Naive thymus-derived CD4-positive, alpha-beta T cell (primary cell): ENCODE measurements at regions not wholly inside any gene's neighbourhood (a gene's known extent, or its start where the extent isn't known, plus 50 kb on each side); places are given as distances from the start of the nearest gene placed in this dataset.

ENCODE experiments used
- ATAC-seq: fragments of 150-1000 bp; cut with Tn5 transposase; 2 replicates; pipeline ENCODE4 v1.10.0; 2021; ENCODE audit warnings: mild to moderate bottlenecking, moderate library complexity
- CTCF ChIA-PET: fragments of 350-600 bp; sonication (Branson Sonifier 250); formaldehyde crosslinking; loops from one replicate; lab custom pipeline; 2021; ENCODE audit warnings: antibody characterized with exemption; lab: Charles Lee
- POLR2A ChIA-PET: fragments of 350-600 bp; sonication (Branson Sonifier 250); formaldehyde crosslinking; loops from one replicate; lab custom pipeline; 2021; ENCODE audit warnings: antibody characterized with exemption, inconsistent platforms; lab: Charles Lee
- DNase-seq, 9 donors: peaks; one replicate each; pipeline versions ENCODE4 v3.0.0 to v3.0.0-alpha.2; 2020 to 2022; ENCODE audit warnings: mixed read lengths in 1 of 9
- H3K27ac ChIP-seq: one replicate; pipeline ENCODE4 v1.7.0; 2013; ENCODE audit warnings: mild to moderate bottlenecking, low read depth, low read length, moderate library complexity
- H3K27me3 ChIP-seq, 2 donors: one replicate each; pipeline ENCODE4 v1.7.0; 2013; ENCODE audit warnings: low read length in 2 of 2, mild to moderate bottlenecking in 2 of 2, moderate library complexity in 2 of 2; ENCODE audit not compliant: control insufficient read depth in 2 of 2, insufficient read depth in 2 of 2
- H3K36me3 ChIP-seq, 3 experiments: 1 replicate in 2 of 3; 2 replicates in 1 of 3; pipeline ENCODE4 v1.7.0; 2013; ENCODE audit warnings: low read length in 3 of 3, mild to moderate bottlenecking in 3 of 3, moderate library complexity in 1 of 3; ENCODE audit not compliant: insufficient read depth in 3 of 3, control insufficient read depth in 2 of 3
- H3K4me1 ChIP-seq, 2 donors: one replicate each; pipeline ENCODE4 v1.7.0; 2013; ENCODE audit warnings: low read length in 2 of 2, mild to moderate bottlenecking in 2 of 2, moderate library complexity in 1 of 2; ENCODE audit not compliant: control insufficient read depth in 2 of 2, insufficient read depth in 2 of 2
- H3K4me3 ChIP-seq: 2 replicates; pipeline ENCODE4 v1.7.0; 2013; ENCODE audit warnings: mild to moderate bottlenecking, low read length
- H3K9me3 ChIP-seq, 3 experiments: 1 replicate in 2 of 3; 2 replicates in 1 of 3; pipeline ENCODE4 v1.7.0; 2013; ENCODE audit warnings: low read length in 3 of 3; ENCODE audit not compliant: control insufficient read depth in 2 of 3
- H3K27ac Mint-ChIP-seq, 9 donors: one replicate each; pipeline ENCODE4 v1.8.0; 2020 to 2022; ENCODE audit warnings: mixed read lengths in 9 of 9, mild to moderate bottlenecking in 8 of 9, moderate library complexity in 5 of 9, inconsistent platforms in 2 of 9
- H3K27me3 Mint-ChIP-seq, 5 donors: one replicate each; pipeline ENCODE4 v1.8.0; 2021 to 2022; ENCODE audit warnings: mixed read lengths in 5 of 5, mild to moderate bottlenecking in 1 of 5
- H3K36me3 Mint-ChIP-seq, 5 donors: one replicate each; pipeline ENCODE4 v1.8.0; 2020 to 2022; ENCODE audit warnings: mixed read lengths in 5 of 5, mild to moderate bottlenecking in 3 of 5, inconsistent platforms in 1 of 5
- H3K4me1 Mint-ChIP-seq, 7 donors: one replicate each; pipeline ENCODE4 v1.8.0; 2020 to 2022; ENCODE audit warnings: mixed read lengths in 7 of 7, mild to moderate bottlenecking in 3 of 7, inconsistent platforms in 1 of 7
- H3K4me3 Mint-ChIP-seq, 10 donors: one replicate each; pipeline ENCODE4 v1.8.0; 2020 to 2022; ENCODE audit warnings: mild to moderate bottlenecking in 10 of 10, mixed read lengths in 10 of 10, moderate library complexity in 6 of 10, inconsistent platforms in 2 of 10
- H3K9me3 Mint-ChIP-seq, 11 donors: one replicate each; pipeline ENCODE4 v1.8.0; 2020 to 2022; ENCODE audit warnings: mixed read lengths in 11 of 11, mild to moderate bottlenecking in 4 of 11, inconsistent platforms in 1 of 11, moderate library complexity in 1 of 11
- intact Hi-C, 2 donors: fragments of 100-400 bp; cut with micrococcal nuclease; formaldehyde crosslinking; loops; one replicate each; pipeline ENCODE4 v1.15.1; 2023

GRCh38 chr6:4299476-4299875 is 164.1 kb upstream of the ECI2 start:
- ATAC-seq (no peak), DNase-seq (no peak)
- CTCF ChIA-PET: no interaction called here
- Mint-ChIP-seq H3K4me1 (no peaks in the 10 kb centered on the region), H3K36me3 (no peaks in the 10 kb centered on the region), H3K27ac (no peak overlapping the region), H3K27me3 (peaks cover 0 to 15% (median 3%) of the 10 kb centered on the region in 5 donors), H3K4me3 (no peak overlapping the region), H3K9me3 (peaks cover 0 to 8% (median 0%) of the 10 kb centered on the region in 11 donors)
- POLR2A ChIA-PET: no interaction called here
- no peak overlapping the region for H3K27ac ChIP-seq
- H3K4me1 ChIP-seq: no peaks in the 10 kb centered on the region
- no peaks in the 10 kb centered on the region for H3K9me3 ChIP-seq
- no peaks in the 10 kb centered on the region for H3K27me3 ChIP-seq
- H3K36me3 ChIP-seq: no peaks in the 10 kb centered on the region
- intact Hi-C loops: no loop called here
- H3K4me3 ChIP-seq: no peak overlapping the region

GRCh38 chr6:4297348-4297747 is 162.0 kb upstream of the ECI2 start:
- Histone ChIP-seq H3K4me1 (no peaks in the 10 kb centered on the region), H3K27ac (no peak overlapping the region), H3K27me3 (no peaks in the 10 kb centered on the region), H3K9me3 (no peaks in the 10 kb centered on the region), H3K36me3 (no peaks in the 10 kb centered on the region), H3K4me3 (no peak overlapping the region)
- Mint-ChIP-seq H3K27ac (no peak overlapping the region), H3K27me3 (peaks cover 0 to 6% (median 5%) of the 10 kb centered on the region in 5 donors), H3K4me3 (no peak overlapping the region), H3K4me1 (no peaks in the 10 kb centered on the region), H3K36me3 (no peaks in the 10 kb centered on the region), H3K9me3 (peaks cover 0 to 8% (median 0%) of the 10 kb centered on the region in 11 donors)
- no peak for ATAC-seq
- ChIA-PET CTCF (no interaction called here), POLR2A (no interaction called here)
- no peak for DNase-seq
- intact Hi-C loops: no loop called here

- ATAC-seq (no peak), DNase-seq (no peak)
- H3K36me3 ChIP-seq: no peaks in the 10 kb centered on the region
- no peaks in the 10 kb centered on the region for H3K36me3 Mint-ChIP-seq
- POLR2A ChIA-PET: no interaction called here
- no peaks in the 10 kb centered on the region for H3K27me3 ChIP-seq
- H3K27ac ChIP-seq: no peak overlapping the region
- intact Hi-C loops: no loop called here
- peaks cover 0 to 9% (median 5%) of the 10 kb centered on the region in 5 donors for H3K27me3 Mint-ChIP-seq
- H3K4me1 ChIP-seq: no peaks in the 10 kb centered on the region
- no peak overlapping the region for H3K27ac Mint-ChIP-seq
- no peak overlapping the region for H3K4me3 ChIP-seq
- no peaks in the 10 kb centered on the region for H3K4me1 Mint-ChIP-seq
- no peak overlapping the region for H3K4me3 Mint-ChIP-seq
- CTCF ChIA-PET: no interaction called here
- peaks cover 0 to 8% (median 0%) of the 10 kb centered on the region in 11 donors for H3K9me3 Mint-ChIP-seq
- no peaks in the 10 kb centered on the region for H3K9me3 ChIP-seq
These were observed 161.2 kb upstream of the ECI2 start for GRCh38 chr6:4296552-4296951.

DNA sequence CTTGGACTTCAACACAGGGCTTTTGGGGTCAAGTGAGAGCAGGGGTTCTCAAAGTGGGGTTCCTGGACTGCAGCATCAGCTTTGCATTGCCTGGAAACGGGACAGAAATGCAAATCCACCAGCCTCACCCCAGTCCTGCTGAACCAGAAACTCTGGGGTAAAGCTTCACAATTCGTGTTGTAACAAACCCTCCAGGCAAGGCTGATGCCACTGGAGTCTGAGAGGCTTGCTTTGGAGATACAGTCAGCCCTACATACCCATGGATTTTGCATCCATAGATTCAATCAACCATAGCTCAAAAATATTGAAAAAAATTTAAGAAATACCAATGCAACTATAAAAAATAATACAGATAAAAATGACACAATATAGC is 160.4 kb upstream of the ECI2 start:
- intact Hi-C loops: no loop called here
- CTCF ChIA-PET: interaction anchor here (0.7 kb wide), 1 partner anchor 576 kb away, joined by 3 read pairs; no protein-coding TSS in a partner anchor
- peaks cover 0 to 8% (median 0%) of the 10 kb centered on the region in 11 donors for H3K9me3 Mint-ChIP-seq

DNA sequence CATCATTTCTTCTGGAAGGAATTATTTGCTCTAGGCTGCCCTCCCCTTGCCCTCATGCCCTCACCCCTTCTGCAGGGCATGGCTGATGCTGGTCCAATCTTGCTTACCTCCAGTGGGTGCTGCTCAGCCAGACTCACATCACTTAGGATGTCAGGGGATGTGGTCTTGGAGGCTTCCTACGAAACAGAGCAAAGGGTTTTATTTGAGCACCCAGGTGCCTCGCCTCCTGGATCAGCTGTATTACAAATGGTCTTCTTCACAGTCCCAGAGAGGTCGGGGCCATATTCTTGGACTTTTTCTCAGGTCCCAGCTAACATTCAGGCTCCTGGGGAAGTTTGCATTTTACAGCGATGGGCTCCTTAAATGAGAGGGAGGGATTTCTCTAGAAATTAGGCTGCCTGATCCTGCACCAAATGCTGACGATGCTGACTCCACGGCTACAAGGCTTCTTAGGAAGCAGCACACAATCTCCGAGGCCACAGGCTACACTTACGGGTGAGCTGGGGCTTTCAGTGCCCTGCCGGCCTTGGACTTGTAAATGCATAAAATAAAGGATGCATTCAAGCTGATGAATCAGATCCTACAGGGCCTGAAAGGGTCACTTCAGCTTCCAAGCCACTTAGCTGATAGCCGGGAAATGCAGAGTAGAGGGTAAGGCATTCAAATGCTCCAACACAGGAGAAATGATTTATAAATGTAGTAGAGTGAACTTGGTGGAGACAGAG is 159.8 kb upstream of the ECI2 start:
- H3K9me3 ChIP-seq: no peaks in the 10 kb centered on the region
- no peaks in the 10 kb centered on the region for H3K27me3 ChIP-seq
- Mint-ChIP-seq H3K4me3 (no peak overlapping the region), H3K36me3 (no peaks in the 10 kb centered on the region), H3K4me1 (no peaks in the 10 kb centered on the region), H3K27ac (no peak overlapping the region), H3K9me3 (peaks cover 0 to 8% (median 0%) of the 10 kb centered on the region in 11 donors), H3K27me3 (peaks cover 0 to 11% (median 5%) of the 10 kb centered on the region in 5 donors)
- POLR2A ChIA-PET: no interaction called here
- no peaks in the 10 kb centered on the region for H3K36me3 ChIP-seq
- ATAC-seq: no peak
- CTCF ChIA-PET: interaction anchor here (0.7 kb wide), 1 partner anchor 577 kb away, joined by 3 read pairs; no protein-coding TSS in a partner anchor
- intact Hi-C loops: no loop called here
- DNase-seq: no peak
- H3K4me1 ChIP-seq: no peaks in the 10 kb centered on the region
- no peak overlapping the region for H3K27ac ChIP-seq
- no peak overlapping the region for H3K4me3 ChIP-seq

More for the DNA sequence above, 160.4 kb upstream of the ECI2 start:
- no peaks in the 10 kb centered on the region for H3K27me3 ChIP-seq
- no peak overlapping the region for H3K27ac ChIP-seq
- no peaks in the 10 kb centered on the region for H3K36me3 ChIP-seq
- no peak for DNase-seq
- H3K27me3 Mint-ChIP-seq: peaks cover 0 to 11% (median 5%) of the 10 kb centered on the region in 5 donors
- no peak for ATAC-seq
- H3K4me3 ChIP-seq: no peak overlapping the region
- no peak overlapping the region for H3K4me3 Mint-ChIP-seq
- no peaks in the 10 kb centered on the region for H3K36me3 Mint-ChIP-seq
- H3K4me1 ChIP-seq: no peaks in the 10 kb centered on the region
- no peak overlapping the region for H3K27ac Mint-ChIP-seq
- H3K9me3 ChIP-seq: no peaks in the 10 kb centered on the region
- H3K4me1 Mint-ChIP-seq: no peaks in the 10 kb centered on the region
- POLR2A ChIA-PET: no interaction called here

GRCh38 chr6:4294636-4295035 is 159.3 kb upstream of the ECI2 start:
- Histone ChIP-seq H3K9me3 (no peaks in the 10 kb centered on the region), H3K4me1 (no peaks in the 10 kb centered on the region), H3K36me3 (no peaks in the 10 kb centered on the region), H3K4me3 (no peak overlapping the region), H3K27ac (no peak overlapping the region), H3K27me3 (no peaks in the 10 kb centered on the region)
- ATAC-seq (no peak), DNase-seq (no peak)
- POLR2A ChIA-PET: no interaction called here
- Mint-ChIP-seq H3K27ac (no peak overlapping the region), H3K36me3 (no peaks in the 10 kb centered on the region), H3K4me1 (no peaks in the 10 kb centered on the region), H3K9me3 (peaks cover 0 to 8% (median 0%) of the 10 kb centered on the region in 11 donors), H3K4me3 (no peak overlapping the region), H3K27me3 (peaks cover 0 to 11% (median 5%) of the 10 kb centered on the region in 5 donors)
- CTCF ChIA-PET: no interaction called here
- intact Hi-C loops: no loop called here
